ENCODE measurements at regions not wholly inside any gene's neighbourhood (a gene's known extent, or its start where the extent isn't known, plus 50 kb on each side); places are given as distances from the start of the nearest gene placed in this dataset.
A peak's percentile ranks its signal among the peaks of the same experiment; 100 is the strongest.

DNA sequence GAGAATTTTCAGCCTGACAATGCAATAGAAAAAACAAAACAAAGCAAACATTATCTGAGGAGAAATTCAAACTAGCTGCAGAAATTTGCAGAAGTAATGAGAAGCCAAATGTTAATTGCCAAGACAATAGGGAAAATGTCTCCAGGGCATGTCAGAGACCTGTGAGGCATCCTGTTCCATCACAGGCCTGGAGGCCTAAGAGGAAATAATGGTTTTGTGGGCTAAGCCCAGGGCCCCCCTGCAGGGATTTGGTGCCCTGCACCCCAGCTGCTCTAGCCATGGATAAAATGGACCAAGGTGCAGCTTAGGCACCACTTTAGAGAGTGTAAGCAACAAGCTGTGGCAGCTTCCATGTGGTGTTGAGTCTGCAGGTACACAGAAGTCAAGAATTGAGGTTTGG lies 401.2 kb upstream of the NECTIN3 start:
- no peak for DNase-seq (ENCODE audit: low read depth)

GRCh38 chr3:110677506-110677905 lies 394.1 kb upstream of the NECTIN3 start:
- DNase-seq (ENCODE audit: low read depth), result no peak

GRCh38 chr3:110679285-110679684 lies 392.3 kb upstream of the NECTIN3 start:
- no peak for DNase-seq (ENCODE audit: low read depth)

GRCh38 chr3:110680450-110680849 lies 391.2 kb upstream of the NECTIN3 start:
- DNase-seq (ENCODE audit: low read depth), result no peak

DNA sequence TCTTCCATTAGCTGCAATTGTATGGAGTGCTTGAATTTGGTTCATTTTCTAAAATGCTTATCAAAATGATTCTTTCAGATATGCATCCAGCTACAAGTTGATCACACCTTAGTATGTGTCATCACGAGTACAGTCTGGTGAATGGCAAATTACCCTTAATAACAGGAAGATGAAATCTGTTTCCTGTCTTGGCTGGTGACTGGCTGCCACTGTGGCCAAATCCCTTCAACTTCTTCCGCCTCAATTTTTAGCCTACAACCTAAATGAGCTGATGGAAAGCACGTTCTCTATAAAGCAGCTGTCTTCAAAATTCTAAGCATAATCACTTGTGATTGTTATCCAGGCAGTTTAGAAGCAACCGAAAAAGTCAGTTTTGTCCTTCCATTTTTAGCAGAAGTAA lies 387.1 kb upstream of the NECTIN3 start:
- DNase-seq (ENCODE audit: low read depth), result no peak

- no peak for DNase-seq (ENCODE audit: low read depth)
These were observed 386.0 kb upstream of the NECTIN3 start for GRCh38 chr3:110685630-110686029.

DNA sequence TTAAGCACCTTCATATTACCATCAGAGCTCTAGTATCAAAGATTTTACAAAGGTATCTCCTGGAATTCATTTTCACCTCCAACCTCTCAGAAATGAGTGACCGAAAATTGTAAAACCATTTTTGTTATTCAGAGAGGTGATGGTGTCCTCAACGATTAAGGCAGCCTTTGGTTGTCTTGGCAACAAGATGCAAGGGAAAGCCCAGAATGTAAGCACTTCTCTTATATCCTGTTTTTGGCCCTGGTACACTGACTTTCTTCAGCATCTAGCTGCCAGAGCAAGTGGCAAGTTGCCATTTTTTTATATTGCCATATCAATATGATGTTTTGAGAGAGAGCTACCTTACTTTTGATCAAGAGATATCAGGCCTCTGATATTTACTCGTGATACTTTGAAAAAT lies 384.9 kb upstream of the NECTIN3 start:
- no peak for DNase-seq (ENCODE audit: low read depth)

DNA sequence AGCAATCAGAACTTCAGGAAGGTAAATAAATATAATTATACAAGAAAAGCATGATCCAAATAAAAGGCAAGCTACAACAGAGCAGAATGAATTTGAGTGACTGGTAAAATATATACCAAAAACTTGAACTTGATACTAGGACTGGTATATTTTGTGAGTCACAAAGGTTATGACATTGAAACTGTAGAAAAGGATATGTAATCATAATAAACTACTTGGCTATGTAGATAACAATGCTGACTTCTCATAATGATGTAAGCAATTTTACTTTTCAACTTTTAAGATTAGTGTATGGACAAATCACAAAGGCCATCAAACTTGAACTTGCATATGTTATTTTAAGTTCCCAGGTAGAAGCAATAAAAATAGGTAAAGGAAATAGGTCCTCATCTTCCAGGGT lies 384.5 kb upstream of the NECTIN3 start:
- no peak for DNase-seq (ENCODE audit: low read depth)

GRCh38 chr3:110697961-110698360 lies 373.7 kb upstream of the NECTIN3 start:
- DNase-seq (ENCODE audit: low read depth), result peak; percentile 13

GRCh38 chr3:110704332-110704731 lies 367.3 kb upstream of the NECTIN3 start:
- DNase-seq (ENCODE audit: low read depth), result peak; percentile 15

DNA sequence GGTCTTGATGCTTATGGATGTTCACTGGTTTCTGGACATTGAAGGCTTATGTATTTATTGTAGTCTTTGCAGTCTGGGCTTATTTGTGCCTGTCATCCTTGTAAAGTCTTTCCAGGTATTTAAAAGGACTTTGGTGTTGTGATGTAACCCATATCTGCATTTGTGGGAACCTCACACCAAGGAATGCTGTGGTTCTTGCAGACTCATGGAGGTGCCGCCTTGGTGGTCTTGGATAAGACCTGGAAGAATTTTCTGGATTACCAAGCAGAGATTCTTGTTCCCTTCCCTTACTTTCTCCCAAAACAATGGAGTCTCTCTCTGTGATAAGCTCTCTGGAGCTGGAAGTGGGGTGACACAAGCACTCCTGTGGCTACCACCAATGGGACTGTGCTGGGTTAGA lies 363.5 kb upstream of the NECTIN3 start:
- no peak for DNase-seq (ENCODE audit: low read depth)

- DNase-seq (ENCODE audit: low read depth), result no peak
These were observed 361.5 kb upstream of the NECTIN3 start for GRCh38 chr3:110710156-110710555.

DNA sequence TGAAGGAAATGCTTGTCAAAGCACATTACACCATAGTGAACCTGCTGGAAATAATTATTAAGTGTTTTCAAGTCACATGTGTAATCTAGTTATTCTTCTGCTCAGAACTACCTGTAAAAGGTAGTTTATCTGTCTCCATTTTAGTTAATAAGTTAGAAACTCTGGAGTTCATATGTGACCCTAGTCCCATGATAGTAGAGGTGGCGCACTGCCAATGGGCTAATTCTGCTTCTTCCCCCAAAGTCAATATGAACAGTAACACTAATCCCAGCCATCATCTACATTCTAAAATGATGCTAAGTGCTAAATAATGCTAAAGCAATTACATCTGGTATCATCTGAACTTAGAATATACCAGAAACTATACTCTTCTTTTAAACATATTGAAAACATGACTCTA lies 361.0 kb upstream of the NECTIN3 start:
- DNase-seq (ENCODE audit: low read depth), result no peak

DNA sequence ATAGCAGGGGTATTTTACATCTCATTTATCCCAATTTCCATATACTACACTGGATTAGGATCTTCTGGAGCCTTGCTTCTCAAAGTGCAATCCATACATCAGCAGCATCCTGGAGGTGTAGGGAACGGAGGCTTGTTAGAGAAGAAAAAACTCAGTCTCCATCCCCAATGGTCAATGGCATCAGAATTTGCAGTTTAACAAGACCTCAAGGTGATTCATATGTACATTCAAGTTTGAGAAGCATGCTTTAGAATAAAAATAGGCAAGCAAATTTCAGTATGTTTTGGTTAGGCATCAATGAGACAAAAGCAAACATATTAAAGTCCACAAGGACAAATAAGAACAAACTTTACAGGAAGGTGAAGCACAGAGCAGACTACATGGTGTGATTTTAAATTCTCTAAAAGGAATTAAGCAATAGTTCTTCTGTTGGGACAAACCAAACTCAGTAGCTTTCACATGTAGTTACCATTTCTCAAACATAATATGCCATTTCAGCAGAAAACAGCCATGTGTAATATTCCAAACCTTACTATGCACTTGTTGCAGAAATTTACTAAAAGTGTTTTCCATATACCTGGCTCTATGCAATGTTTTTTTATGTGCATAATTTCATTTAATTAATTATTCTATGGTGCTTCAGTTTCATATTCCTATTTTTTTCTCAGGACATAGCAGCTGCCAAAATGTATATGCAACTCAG lies 360.3 kb upstream of the NECTIN3 start:
- DNase-seq (ENCODE audit: low read depth), result no peak

DNA sequence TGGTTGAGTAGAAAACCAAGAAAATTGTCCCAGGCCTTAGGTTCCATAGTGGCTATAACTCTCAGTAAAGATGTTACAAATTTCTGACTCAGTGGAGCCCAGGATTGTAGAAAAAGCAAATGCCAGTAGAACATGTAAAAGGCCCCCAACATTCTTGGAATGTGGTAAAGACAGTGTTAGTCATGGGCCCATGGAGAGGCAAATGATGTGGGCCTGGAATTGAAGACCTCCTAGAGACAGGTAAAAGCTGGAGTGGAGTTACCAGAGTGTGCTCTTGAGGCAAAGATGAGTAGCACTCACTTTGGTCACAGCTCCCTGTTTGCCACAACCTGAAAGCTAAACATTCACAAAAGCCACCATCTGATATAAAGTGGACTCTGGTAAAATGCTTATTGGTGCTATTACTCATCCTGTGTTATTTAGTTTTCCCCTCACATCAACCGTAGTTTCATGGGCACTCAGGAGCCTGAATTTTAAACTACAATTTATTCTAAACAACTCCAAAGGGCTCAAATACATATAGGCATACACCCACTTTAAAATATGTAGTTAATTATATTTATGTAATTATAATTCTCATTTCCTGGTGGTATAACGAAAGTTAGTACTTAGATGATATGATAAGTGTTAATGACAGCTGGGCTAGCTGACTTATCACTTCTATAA lies 359.6 kb upstream of the NECTIN3 start:
- peak; percentile 2 for DNase-seq (ENCODE audit: low read depth)

DNA sequence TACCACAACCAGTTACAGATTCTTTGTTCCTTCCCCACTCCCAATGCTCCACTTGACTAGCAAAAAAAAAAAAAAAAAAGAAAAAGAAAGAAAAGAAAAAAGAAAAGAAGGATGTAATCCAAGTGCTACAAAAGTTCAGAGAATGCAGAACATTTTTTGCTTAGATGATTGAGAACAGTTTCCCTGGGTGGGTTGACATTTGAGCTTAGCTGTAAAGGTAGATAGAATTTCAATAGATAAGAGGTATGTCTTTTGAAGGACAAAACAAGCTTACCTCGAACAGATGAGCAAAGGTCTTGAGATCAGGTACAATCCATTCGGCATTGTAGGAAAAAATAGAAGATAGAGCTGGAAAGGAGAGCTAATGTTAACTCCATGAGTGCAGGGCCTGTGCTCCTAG lies 344.6 kb upstream of the NECTIN3 start:
- no peak for DNase-seq (ENCODE audit: low read depth)

- peak; percentile 11 for DNase-seq (ENCODE audit: low read depth)
These were observed 340.5 kb upstream of the NECTIN3 start for GRCh38 chr3:110731148-110731547.

- no peak for DNase-seq (ENCODE audit: low read depth)
These were observed 339.2 kb upstream of the NECTIN3 start for GRCh38 chr3:110732420-110732819.

GRCh38 chr3:110733045-110733444 lies 338.6 kb upstream of the NECTIN3 start:
- DNase-seq (ENCODE audit: low read depth), result no peak

DNA sequence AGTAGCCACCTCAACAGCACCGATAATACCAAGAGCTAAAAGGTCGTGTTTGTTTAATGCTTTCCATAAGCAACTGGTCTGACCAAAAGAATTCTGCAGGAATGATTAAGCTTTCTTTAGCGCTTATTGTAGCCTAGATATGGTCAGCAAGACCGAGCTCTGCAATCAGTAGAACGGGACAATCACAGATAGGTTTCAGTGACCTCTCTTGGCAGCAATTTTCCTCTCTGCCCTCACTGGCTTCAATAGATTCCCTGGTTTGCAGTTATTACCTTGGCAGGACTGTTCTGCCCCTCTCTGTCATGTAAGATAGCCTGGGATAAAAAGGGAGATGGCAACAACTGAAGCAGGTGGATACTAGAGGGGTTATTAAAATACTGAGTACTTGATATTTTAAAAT lies 337.1 kb upstream of the NECTIN3 start:
- no peak for DNase-seq (ENCODE audit: low read depth)

DNA sequence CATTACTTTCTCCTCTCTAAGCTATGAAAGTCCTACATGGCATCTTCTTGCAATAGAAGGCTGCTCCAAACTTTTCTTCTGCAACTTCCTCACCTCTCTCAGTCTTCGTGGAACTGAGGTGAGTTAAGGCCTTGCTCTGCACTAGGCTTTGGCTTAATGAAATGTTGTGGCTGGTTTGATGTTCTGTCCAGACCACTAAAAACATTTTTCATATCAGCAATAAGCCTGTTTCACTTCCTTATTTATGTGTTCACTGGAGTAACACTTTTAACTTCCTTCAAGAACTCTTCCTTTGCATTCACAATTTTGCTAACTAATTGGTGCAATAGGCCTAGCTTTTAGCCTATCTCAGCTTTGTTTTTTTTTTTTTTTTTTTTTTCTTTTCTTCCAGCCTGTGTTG lies 335.3 kb upstream of the NECTIN3 start:
- DNase-seq (ENCODE audit: low read depth), result no peak

GRCh38 chr3:110738531-110738930 lies 333.1 kb upstream of the NECTIN3 start:
- DNase-seq (ENCODE audit: low read depth), result no peak

- DNase-seq (ENCODE audit: low read depth), result no peak
These were observed 329.7 kb upstream of the NECTIN3 start for GRCh38 chr3:110741891-110742290.

- DNase-seq (ENCODE audit: low read depth), result no peak
These were observed 328.4 kb upstream of the NECTIN3 start for GRCh38 chr3:110743202-110743601.

All from RPMI7951 (cell line).